H1 (cell line): ENCODE measurements at regions not wholly inside any gene's neighbourhood (a gene's known extent, or its start where the extent isn't known, plus 50 kb on each side); places are given as distances from the start of the nearest gene placed in this dataset.

Experiments
- TAF7 ChIP-seq: optimal IDR thresholded peaks from 2 replicates; pipeline ENCODE3; 2011; ENCODE audit warnings: low read depth, mild to moderate bottlenecking, inconsistent platforms, low read length, moderate library complexity, borderline replicate concordance

GRCh38 chr2:42949125-42949524 is 156.7 kb upstream of the HAAO start (continued):
- TF ChIP-seq TAF7 = no peak
